ENCODE measurements at regions not wholly inside any gene's neighbourhood (a gene's known extent, or its start where the extent isn't known, plus 50 kb on each side); places are given as distances from the start of the nearest gene placed in this dataset.

DNA sequence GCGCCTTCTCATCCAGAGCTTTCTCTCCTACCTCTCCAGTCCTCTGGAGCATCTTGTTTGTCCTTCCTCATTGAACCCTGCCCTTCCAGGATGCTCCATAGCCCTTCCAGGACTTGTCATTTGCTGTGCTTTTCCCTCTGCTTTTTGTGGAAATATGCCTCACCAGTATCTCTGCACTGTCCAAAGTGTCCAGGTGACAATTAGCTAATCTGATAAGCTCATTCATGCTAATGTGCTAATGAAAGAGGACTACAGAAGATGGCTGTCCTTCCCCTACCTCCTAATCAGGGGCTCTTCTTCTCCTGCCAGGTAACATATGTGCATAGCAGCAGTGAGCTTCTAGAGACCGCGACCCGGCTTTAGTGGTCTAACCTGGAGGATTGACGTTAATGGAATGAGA, 58.4 kb upstream of the OTX2 start:
- no peak for DNase-seq

DNA sequence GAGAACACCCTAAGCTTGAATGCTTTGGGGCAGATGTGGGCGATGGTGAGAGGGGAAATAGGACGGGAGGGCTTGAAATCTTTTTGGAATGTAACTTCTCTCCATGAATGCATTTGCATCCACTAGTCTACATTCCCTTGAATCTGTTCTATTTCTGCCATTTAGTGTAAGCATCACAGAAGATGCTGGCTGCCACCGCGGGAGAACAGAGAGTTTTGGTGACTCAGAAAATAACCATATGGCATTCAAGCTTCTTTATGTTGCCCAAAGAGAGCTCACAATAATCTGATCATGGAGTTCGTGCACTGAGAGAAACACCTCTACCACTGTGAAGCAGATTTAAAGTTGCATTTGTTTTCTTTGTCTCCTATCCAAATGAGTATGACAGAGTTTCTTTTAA, 52.6 kb upstream of the OTX2 start:
- peak in 27 of 58 donors; percentile 1 to 79 (median 14) for DNase-seq

DNA sequence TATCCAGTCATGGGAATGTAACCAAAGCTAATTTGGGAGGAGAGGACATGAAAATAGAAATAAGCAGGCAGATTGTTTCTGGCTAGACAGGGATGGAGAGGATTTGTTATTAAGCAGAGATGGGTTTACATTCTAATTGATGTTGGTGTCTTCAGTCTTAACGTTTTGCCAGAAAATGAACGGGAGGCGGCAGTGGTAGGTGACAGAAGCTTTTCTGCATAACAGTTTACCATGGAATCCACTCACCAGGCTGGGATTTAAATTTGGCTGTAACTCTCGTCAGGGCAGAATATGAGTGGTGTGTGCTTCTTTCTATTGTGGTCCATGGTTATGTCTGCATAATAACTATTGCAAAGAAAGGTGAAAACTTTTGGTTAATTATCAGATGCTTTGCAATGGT, 50.2 kb upstream of the OTX2 start:
- DNase-seq = no peak

Measured in anterior cingulate cortex (tissue), 58 donors.